ENCODE measurements at regions not wholly inside any gene's neighbourhood (a gene's known extent, or its start where the extent isn't known, plus 50 kb on each side); places are given as distances from the start of the nearest gene placed in this dataset.

- DNase-seq (ENCODE audit: low spot score), result no peak
Observed at GRCh38 chr12:45587012-45587411, 142.5 kb upstream of the ARID2 start.

GRCh38 chr12:45587877-45588533 is 141.5 kb upstream of the ARID2 start:
- DNase-seq (ENCODE audit: low spot score), result no peak

- no peak for DNase-seq (ENCODE audit: low spot score)
Observed at GRCh38 chr12:45590646-45591045, 138.9 kb upstream of the ARID2 start.

- DNase-seq (ENCODE audit: low spot score), result no peak
Observed at GRCh38 chr12:45591635-45592034, 137.9 kb upstream of the ARID2 start.

GRCh38 chr12:45596366-45596765 is 133.1 kb upstream of the ARID2 start:
- DNase-seq (ENCODE audit: low spot score), result no peak

GRCh38 chr12:45598336-45598735 is 131.2 kb upstream of the ARID2 start:
- no peak for DNase-seq (ENCODE audit: low spot score)

- DNase-seq (ENCODE audit: low spot score), result no peak
Observed at GRCh38 chr12:45598761-45599160, 130.7 kb upstream of the ARID2 start.

- DNase-seq (ENCODE audit: low spot score), result no peak
Observed at GRCh38 chr12:45599196-45599595, 130.3 kb upstream of the ARID2 start.

GRCh38 chr12:45601390-45601789 is 128.1 kb upstream of the ARID2 start:
- DNase-seq (ENCODE audit: low spot score), result no peak

GRCh38 chr12:45601888-45602287 is 127.6 kb upstream of the ARID2 start:
- DNase-seq (ENCODE audit: low spot score), result peak; percentile 65

- no peak for DNase-seq (ENCODE audit: low spot score)
Observed at GRCh38 chr12:45605624-45606023, 123.9 kb upstream of the ARID2 start.

- peak; percentile 41 for DNase-seq (ENCODE audit: low spot score)
Observed at GRCh38 chr12:45611061-45611460, 118.4 kb upstream of the ARID2 start.

- DNase-seq (ENCODE audit: low spot score), result no peak
Observed at GRCh38 chr12:45611495-45611894, 118.0 kb upstream of the ARID2 start.

- DNase-seq (ENCODE audit: low spot score), result no peak
Observed at GRCh38 chr12:45612044-45612794, 117.3 kb upstream of the ARID2 start.

- no peak for DNase-seq (ENCODE audit: low spot score)
Observed at GRCh38 chr12:45613296-45613695, 116.2 kb upstream of the ARID2 start.

GRCh38 chr12:45613855-45614254 is 115.7 kb upstream of the ARID2 start:
- no peak for DNase-seq (ENCODE audit: low spot score)

- no peak for DNase-seq (ENCODE audit: low spot score)
Observed at GRCh38 chr12:45615268-45615667, 114.2 kb upstream of the ARID2 start.

GRCh38 chr12:45619736-45620135 is 109.8 kb upstream of the ARID2 start:
- no peak for DNase-seq (ENCODE audit: low spot score)

GRCh38 chr12:45621703-45622102 is 107.8 kb upstream of the ARID2 start:
- DNase-seq (ENCODE audit: low spot score), result no peak

GRCh38 chr12:45622210-45622937 is 107.1 kb upstream of the ARID2 start:
- no peak for DNase-seq (ENCODE audit: low spot score)

GRCh38 chr12:45623221-45623620 is 106.3 kb upstream of the ARID2 start:
- no peak for DNase-seq (ENCODE audit: low spot score)

GRCh38 chr12:45623940-45624339 is 105.6 kb upstream of the ARID2 start:
- no peak for DNase-seq (ENCODE audit: low spot score)

GRCh38 chr12:45626965-45627364 is 102.5 kb upstream of the ARID2 start:
- no peak for DNase-seq (ENCODE audit: low spot score)

All from Ammon's horn (tissue), 1 donor.